ENCODE measurements at regions not wholly inside any gene's neighbourhood (a gene's known extent, or its start where the extent isn't known, plus 50 kb on each side); places are given as distances from the start of the nearest gene placed in this dataset.

DNA sequence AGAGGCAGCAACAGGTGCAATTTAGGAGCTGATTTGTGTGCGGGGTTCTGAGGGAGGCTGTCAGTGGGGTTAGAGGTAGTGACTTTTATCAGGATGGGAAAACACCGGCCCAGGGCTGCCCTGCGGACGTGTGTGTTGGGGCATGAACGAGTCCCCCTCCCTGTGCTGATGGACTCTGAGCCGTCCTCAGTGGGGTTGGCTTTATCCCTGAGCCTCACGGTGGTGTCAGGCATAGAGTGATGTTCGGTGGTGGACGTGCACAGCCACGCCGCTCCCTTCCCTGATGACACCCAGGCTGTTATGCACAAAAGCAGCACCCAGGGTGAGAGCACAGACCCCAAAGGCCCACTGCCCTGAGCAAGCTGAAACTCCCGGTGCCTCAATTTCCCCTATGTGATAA lies 809.1 kb downstream of the BRD1 start:
- DNase-seq (ENCODE audit: low read depth, low spot score) = no peak
- Histone ChIP-seq H3K9me3 (ENCODE audit: control insufficient read depth, insufficient read depth, low read depth, low read length) (no peaks in the 10 kb centered on the region), H3K27me3 (ENCODE audit: control insufficient read depth, insufficient read depth, low read length) (no peaks in the 10 kb centered on the region), H3K36me3 (ENCODE audit: control insufficient read depth, insufficient read depth, low read length) (no peaks in the 10 kb centered on the region), H3K4me1 (ENCODE audit: control insufficient read depth, insufficient read depth, low read length) (no peaks in the 10 kb centered on the region), H3K27ac (ENCODE audit: low read length) (no peak overlapping the region), H3K4me3 (ENCODE audit: low read depth in 2 of 2, low read length in 2 of 2) (no peak overlapping the region)
- POLR2A ChIA-PET = no interaction called here
- in situ Hi-C loops (cut with HindIII; ENCODE audit: low pct_unique_long_range_greater_than_20kb, low sequenced_read_pairs) = no loop called here
- TF ChIP-seq TCF7L2 (IDR thresholded peaks at IDR 0.05; ENCODE audit: low read depth, low read length) (no peak), POLR2AphosphoS5 (IDR thresholded peaks at IDR 0.05; ENCODE audit: low read depth, low read length) (no peak), REST (IDR thresholded peaks at IDR 0.05; ENCODE audit: insufficient read depth in 1 of 2, low read depth in 2 of 2, low read length in 1 of 2) (no peak), CTCF (IDR thresholded peaks at IDR 0.05) (no peak), SIN3A (IDR thresholded peaks at IDR 0.05; ENCODE audit: borderline replicate concordance, insufficient read depth, low read depth, low read length) (no peak)
- no TSS peak for BruUV-seq (replicated peaks)
- no peak for ATAC-seq
- intact Hi-C loops (cut with micrococcal nuclease; ENCODE audit: unreplicated experiment) = no loop called here
- CTCF ChIA-PET = no interaction called here

GRCh38 chr22:49017482-49018329 lies 810.0 kb downstream of the BRD1 start:
- Histone ChIP-seq H3K4me1 (ENCODE audit: control insufficient read depth, insufficient read depth, low read length) (no peaks in the 10 kb centered on the region), H3K36me3 (ENCODE audit: control insufficient read depth, insufficient read depth, low read length) (no peaks in the 10 kb centered on the region), H3K27me3 (ENCODE audit: control insufficient read depth, insufficient read depth, low read length) (no peaks in the 10 kb centered on the region), H3K27ac (ENCODE audit: low read length) (no peak overlapping the region), H3K9me3 (ENCODE audit: control insufficient read depth, insufficient read depth, low read depth, low read length) (no peaks in the 10 kb centered on the region), H3K4me3 (ENCODE audit: low read depth in 2 of 2, low read length in 2 of 2) (no peak overlapping the region)
- ChIA-PET CTCF (no interaction called here), POLR2A (no interaction called here)
- ATAC-seq = no peak
- no peak for DNase-seq (ENCODE audit: low read depth, low spot score)
- TF ChIP-seq CTCF (IDR thresholded peaks at IDR 0.05) (no peak), SIN3A (IDR thresholded peaks at IDR 0.05; ENCODE audit: borderline replicate concordance, insufficient read depth, low read depth, low read length) (no peak), POLR2AphosphoS5 (IDR thresholded peaks at IDR 0.05; ENCODE audit: low read depth, low read length) (no peak), REST (IDR thresholded peaks at IDR 0.05; ENCODE audit: insufficient read depth in 1 of 2, low read depth in 2 of 2, low read length in 1 of 2) (no peak), TCF7L2 (IDR thresholded peaks at IDR 0.05; ENCODE audit: low read depth, low read length) (no peak)
- no TSS peak for BruUV-seq (replicated peaks)
- intact Hi-C loops (cut with micrococcal nuclease; ENCODE audit: unreplicated experiment) (no loop called here), in situ Hi-C loops (cut with HindIII; ENCODE audit: low pct_unique_long_range_greater_than_20kb, low sequenced_read_pairs) (no loop called here)

All from Panc1 (cell line).